GM12892 (cell line): ENCODE measurements at regions not wholly inside any gene's neighbourhood (a gene's known extent, or its start where the extent isn't known, plus 50 kb on each side); places are given as distances from the start of the nearest gene placed in this dataset.

Source experiments
- DNase-seq: peaks from one replicate; pipeline ENCODE4 v3.0.0; 2011; ENCODE audit not compliant: insufficient read length
- FAIRE-seq: peaks from 2 replicates; lab custom pipeline; 2011; peaks lifted over from hg19 to GRCh38; lab: Jason Lieb, UNC
- POLR2A ChIP-seq: IDR thresholded peaks from 2 replicates; pipeline ENCODE4 v1.6.1; 2011; ENCODE audit warnings: low read depth, low read length, control low read depth
- POLR2AphosphoS5 ChIP-seq: IDR thresholded peaks from 2 replicates; pipeline ENCODE4 v1.6.1; 2011; ENCODE audit warnings: low read depth, low read length, control low read depth
- TAF1 ChIP-seq: IDR thresholded peaks from 2 replicates; pipeline ENCODE4 v1.6.1; 2011; ENCODE audit warnings: low read depth, mild to moderate bottlenecking, control low read depth, low read length, borderline replicate concordance

DNA sequence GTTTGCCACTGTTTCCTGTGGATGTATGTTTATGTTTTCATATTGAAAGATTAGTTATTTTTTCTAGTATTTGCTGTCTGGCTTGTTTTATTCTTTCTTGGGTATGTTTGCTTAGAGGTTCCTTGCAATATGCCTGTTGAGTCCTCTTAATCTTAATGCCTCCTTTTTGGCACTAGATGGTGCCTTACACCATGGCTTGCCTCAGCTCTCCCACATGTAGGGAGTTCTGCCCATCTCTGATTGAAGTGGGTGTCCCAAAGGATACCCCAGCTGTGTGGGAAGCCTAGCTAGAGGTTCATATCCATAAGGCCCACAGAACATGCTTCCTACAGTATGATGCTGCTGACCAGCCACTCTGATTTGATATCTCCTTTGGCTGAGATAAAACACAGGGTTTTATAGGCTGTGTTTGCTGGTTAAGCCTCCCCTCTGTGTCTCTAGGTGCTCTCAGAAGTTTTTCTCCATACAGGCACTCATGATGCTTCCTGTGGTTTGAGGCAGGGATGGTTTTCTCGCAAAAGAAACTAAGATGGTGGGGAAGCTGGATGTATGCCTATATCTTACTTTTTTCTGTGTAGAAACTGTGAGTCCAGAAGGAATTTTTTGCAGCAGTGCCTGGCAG is 162.4 kb downstream of the ASB9 start:
- DNase-seq (no peak), FAIRE-seq (no peak)
- TF ChIP-seq POLR2A (no peak), TAF1 (no peak), POLR2AphosphoS5 (no peak)

DNA sequence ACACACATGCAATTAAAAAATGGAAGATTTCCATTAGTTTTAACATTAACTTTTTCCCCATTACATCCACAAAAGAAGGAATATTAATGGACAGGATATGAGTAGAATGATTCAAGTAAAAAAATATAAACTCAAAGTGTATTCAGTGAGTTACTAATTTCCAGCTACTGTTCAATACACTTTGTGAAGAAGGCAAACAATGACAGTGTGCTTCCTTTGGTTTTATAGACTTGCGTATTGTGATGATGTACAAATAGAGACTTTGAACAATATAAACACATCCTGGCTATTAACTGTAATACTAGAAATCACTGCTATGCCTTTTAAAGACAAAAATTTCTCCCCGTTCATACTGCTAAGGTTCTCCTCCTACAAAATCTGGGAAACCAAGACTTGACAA is 171.4 kb downstream of the ASB9 start:
- no peak for TF ChIP-seq POLR2A
- DNase-seq (no peak), FAIRE-seq (no peak)

DNA sequence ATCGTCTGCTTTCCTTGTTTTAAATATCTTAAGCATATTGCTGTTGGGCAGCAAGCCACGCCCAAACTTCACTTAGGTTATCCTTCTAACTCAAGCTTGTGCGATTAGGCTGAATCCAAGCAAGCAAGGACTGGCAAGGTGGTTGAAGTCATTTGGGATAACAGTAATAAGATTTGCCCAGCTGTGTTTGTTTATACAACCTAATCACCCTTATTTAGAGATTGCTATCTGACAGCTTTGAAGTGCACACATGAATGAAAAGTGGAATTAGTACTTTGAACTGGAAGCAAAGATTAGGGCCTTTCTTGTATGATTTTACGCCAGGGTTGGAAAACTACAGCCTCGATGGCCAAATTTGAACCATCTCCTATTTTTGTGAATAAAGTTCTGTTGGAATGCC is 182.1 kb downstream of the ASB9 start:
- no peak for FAIRE-seq
- no peak for DNase-seq
- no peak for TF ChIP-seq TAF1
- TF ChIP-seq POLR2A: no peak
- no peak for TF ChIP-seq POLR2AphosphoS5

DNA sequence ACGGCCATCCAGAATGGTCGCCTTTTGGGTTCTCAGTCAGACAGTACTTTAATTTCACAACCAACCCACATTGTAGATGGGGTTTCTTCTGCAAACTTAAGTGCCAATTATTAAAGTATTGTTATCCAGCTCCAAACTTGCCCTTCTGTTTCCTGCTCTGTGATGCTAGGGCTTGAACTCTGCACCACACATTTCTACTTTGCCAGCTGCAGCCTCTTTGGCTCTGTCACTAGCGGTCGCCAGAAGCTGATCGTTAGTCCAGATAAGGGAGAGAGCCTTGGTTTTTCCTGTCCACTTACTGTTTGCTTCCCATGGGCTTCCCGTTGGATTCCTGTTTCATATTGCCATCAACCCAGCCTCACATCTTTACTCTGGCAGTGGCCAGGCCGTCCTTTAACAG is 196.6 kb downstream of the ASB9 start:
- DNase-seq (no peak), FAIRE-seq (peak; percentile 33)
- TF ChIP-seq TAF1 (no peak), POLR2AphosphoS5 (no peak), POLR2A (no peak)

DNA sequence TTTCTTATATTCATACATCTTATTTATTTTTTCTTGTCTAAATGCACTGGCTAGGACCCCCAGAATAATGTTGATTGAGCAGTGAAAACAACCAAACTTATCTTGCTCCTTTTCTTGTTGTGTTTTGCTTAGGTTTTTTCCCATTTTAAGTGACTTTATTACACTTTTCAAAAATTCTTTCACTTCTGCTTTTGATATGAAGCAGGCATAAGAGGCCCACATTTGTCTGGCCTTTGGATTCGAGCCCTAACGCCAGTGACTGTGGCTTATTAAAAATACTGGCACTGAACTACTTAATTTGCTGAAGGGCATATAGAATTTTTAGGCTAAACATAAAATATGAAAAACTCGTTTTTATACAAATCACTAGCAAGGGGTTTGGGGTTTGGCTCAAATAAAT is 197.0 kb downstream of the ASB9 start:
- FAIRE-seq: no peak
- TF ChIP-seq TAF1 (no peak), POLR2A (no peak), POLR2AphosphoS5 (no peak)
- DNase-seq: no peak

DNA sequence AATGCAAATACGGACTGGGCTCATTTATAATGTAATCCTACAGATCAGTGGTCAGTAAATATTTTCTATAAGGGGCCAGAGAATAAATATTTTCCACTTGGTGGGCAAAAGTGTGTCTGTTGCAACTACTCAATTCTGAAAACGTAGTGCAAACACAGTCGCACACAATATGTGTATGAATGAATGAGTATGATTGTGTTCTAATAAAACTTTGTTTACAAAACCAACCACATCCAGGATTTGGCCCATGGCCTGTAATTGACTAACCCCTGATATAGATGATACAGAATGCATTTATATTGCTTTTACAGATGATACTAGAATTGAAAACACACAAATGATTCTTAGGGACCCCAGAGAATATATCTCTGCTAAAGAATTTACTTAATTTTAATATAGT is 197.6 kb downstream of the ASB9 start:
- TF ChIP-seq POLR2AphosphoS5 (no peak), POLR2A (no peak), TAF1 (no peak)
- FAIRE-seq (no peak), DNase-seq (no peak)

DNA sequence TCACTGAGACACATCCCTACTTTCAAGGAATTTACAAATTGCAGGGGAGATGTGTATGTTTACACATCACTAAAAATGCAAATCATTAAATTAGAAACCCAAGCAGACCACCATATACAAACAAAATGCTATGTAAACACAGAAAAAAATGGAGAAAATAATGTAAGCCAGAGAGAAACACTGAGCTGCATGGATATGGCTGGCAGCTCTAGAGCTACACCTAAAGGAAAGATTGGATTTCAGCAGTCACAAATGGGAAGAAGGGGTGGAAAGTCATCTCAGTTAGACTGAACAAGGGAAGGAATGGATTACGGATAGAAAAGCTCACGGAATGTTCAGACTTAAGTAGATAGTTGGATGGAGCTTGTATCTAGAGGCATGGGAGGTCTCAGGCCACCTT is 186.3 kb downstream of the MOSPD2 start:
- FAIRE-seq: no peak
- TF ChIP-seq POLR2A: no peak
- TF ChIP-seq TAF1: no peak
- TF ChIP-seq POLR2AphosphoS5: no peak
- DNase-seq: no peak

DNA sequence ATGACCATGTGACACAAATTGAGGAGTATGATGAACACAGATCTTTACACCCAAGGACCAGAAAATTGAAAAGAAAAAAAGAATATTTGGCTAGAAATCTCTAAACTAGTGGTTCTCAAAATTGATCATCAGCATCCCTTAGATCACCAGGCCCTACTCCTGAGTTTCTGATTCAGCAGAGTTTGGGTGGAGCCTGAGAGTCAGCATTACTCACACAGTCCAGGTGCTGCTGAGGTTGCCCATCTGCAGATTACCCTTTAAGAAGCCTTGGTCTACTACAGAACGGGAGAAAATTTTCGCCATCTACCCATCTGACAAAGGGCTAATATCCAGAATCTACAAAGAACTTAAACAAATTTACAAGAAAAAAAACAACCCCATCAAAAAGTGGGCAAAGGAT is 182.8 kb downstream of the MOSPD2 start:
- TF ChIP-seq TAF1: no peak
- TF ChIP-seq POLR2AphosphoS5: no peak
- no peak for TF ChIP-seq POLR2A
- DNase-seq: no peak
- no peak for FAIRE-seq

DNA sequence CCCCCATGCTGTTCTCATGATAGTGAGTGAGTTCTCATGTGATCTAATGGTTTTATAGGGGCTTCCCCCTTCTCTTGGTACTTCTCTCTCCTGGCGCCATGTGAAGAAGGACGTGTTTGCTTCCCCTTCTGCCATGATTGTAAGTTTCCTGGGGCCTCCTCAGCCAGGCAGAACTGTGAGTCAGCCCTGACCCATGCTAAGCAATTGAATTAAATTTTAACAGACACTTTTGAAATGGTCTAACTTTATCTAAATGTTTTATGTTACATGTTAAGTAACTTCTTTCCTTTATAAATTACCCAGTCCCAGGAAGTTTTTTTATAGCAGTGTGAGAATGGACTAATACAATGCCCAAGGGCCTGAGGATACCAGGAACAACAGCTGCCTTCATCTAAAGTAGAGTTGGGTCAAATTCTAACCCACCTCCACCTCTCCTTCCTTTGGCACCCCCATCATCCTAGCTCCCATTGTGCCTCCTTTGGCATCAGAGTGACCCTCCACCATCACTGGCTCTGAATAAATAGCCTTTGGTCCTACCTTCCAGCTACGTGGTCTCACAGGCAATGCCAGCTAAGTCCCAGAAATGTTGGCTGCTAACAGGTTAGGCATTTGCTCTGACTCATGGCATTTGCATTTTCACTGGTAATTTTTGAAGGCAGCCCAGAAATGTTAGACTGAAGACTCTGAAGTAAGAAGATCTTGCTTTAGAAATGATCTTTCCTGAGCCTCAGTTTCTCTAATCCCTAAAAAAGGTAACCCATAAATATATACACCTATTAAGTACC is 182.1 kb downstream of the MOSPD2 start:
- FAIRE-seq (no peak), DNase-seq (no peak)
- TF ChIP-seq POLR2AphosphoS5: no peak
- no peak for TF ChIP-seq TAF1

DNA sequence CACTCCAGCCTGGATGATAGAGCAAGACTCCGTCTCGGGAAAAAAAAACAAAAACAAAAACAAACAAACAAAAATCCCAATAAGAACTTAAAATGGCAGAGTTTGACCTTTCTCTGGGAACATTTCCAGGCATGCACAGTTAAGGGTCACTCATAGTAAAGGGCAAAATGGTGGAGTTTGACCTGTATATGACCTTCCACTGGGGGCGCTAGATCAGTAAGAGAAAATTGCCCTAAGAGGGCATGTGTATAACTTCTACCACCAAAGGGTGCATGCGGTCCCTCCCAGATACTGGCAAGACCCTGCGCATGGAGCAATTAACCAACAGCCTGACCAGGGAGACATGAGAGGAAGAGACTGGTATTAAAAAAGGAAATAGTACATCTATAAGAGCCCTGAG is 177.2 kb downstream of the MOSPD2 start:
- TF ChIP-seq TAF1: no peak
- TF ChIP-seq POLR2AphosphoS5: no peak
- no peak for TF ChIP-seq POLR2A
- FAIRE-seq: no peak
- no peak for DNase-seq

DNA sequence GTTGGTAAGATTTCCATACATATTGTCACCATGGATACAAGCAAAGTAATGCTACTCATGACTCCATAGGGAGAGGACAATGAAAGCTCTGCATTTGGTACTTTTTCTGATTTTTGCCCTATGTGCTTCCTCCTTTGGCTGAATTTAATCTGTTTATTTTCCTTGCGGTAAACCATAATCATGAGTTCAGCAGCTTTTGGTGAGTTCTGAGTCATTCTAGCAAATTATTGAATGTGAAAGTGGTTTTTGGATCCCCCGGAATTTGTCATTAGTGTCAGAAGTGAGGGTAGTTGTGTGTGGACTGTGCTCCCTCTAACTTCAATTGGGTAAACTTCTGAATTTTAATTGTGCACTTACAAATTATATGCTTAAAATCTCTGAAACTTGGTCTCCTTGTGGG is 170.3 kb downstream of the MOSPD2 start:
- FAIRE-seq: peak; percentile 5
- DNase-seq: no peak
- TF ChIP-seq POLR2AphosphoS5 (no peak), TAF1 (no peak), POLR2A (no peak)

DNA sequence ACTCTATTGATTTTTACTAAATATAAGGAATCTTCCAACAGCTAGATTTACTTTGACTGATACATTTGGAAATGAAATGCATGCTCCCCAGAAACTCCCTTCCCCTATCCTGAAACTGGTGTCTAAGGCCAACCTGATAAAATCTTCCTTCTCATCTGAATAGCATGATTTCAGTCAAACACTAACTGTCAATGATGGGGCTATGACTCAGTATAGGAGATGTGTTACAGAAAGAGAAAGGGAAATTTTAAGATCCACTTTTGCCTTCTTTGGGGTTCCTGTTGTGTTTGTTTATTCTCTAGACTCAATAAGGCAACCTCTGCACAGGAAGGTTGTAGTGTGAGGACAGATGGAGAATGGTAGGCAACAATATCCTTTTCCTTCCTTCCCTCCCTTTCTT is 160.7 kb downstream of the MOSPD2 start:
- FAIRE-seq (peak; percentile 50), DNase-seq (no peak)
- TF ChIP-seq POLR2A (no peak), TAF1 (no peak), POLR2AphosphoS5 (no peak)
